Thyroid gland (tissue), 4 donors: ENCODE measurements at regions not wholly inside any gene's neighbourhood (a gene's known extent, or its start where the extent isn't known, plus 50 kb on each side); places are given as distances from the start of the nearest gene placed in this dataset.

Experiments
- POLR2A ChIP-seq, 2 donors: fragments of 450-650 bp; IDR thresholded peaks; one replicate each; pipeline ENCODE4 v1.6.1; 2017; ENCODE audit warnings: antibody characterized with exemption in 2 of 2, mild to moderate bottlenecking in 2 of 2, moderate library complexity in 1 of 2
- TF ChIP-seq, protein P1 (sequence below), 6 experiments: fragments of 200-600 bp in 3 of 6; fragments of 450-650 bp in 3 of 6; sonication (generic) in 3 of 6; IDR thresholded peaks; one replicate each; pipeline ENCODE4 v1.5.1; 2016 to 2019; ENCODE audit warnings: antibody characterized with exemption in 6 of 6, mild to moderate bottlenecking in 2 of 6, inconsistent platforms in 1 of 6, moderate library complexity in 1 of 6

DNA sequence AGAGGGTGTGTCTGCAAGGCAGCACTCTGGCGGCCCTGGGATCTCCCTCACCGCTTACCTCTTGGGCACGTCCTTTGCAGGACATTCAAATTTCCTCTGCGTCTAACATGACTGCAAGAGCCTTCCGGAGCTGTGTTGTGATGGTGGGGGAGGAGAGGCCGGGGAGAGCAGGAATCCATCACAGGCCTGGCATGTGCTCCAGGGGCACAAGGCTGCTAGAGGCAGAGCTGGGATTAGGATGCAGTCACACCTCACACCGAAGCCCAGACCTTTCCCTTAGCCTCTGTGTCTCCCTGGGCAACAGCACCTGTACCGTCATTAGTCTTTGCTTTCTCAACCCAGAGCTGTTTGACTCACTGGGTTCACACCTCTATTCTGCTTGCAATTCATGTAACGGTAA is 111.3 kb downstream of the CMPK2 start:
- TF ChIP-seq, protein P1, sequence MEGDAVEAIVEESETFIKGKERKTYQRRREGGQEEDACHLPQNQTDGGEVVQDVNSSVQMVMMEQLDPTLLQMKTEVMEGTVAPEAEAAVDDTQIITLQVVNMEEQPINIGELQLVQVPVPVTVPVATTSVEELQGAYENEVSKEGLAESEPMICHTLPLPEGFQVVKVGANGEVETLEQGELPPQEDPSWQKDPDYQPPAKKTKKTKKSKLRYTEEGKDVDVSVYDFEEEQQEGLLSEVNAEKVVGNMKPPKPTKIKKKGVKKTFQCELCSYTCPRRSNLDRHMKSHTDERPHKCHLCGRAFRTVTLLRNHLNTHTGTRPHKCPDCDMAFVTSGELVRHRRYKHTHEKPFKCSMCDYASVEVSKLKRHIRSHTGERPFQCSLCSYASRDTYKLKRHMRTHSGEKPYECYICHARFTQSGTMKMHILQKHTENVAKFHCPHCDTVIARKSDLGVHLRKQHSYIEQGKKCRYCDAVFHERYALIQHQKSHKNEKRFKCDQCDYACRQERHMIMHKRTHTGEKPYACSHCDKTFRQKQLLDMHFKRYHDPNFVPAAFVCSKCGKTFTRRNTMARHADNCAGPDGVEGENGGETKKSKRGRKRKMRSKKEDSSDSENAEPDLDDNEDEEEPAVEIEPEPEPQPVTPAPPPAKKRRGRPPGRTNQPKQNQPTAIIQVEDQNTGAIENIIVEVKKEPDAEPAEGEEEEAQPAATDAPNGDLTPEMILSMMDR (IDR thresholded peaks at IDR 0.05): no peak
- TF ChIP-seq POLR2A (IDR thresholded peaks at IDR 0.05): no peak
